ENCODE measurements at regions not wholly inside any gene's neighbourhood (a gene's known extent, or its start where the extent isn't known, plus 50 kb on each side); places are given as distances from the start of the nearest gene placed in this dataset.

DNA sequence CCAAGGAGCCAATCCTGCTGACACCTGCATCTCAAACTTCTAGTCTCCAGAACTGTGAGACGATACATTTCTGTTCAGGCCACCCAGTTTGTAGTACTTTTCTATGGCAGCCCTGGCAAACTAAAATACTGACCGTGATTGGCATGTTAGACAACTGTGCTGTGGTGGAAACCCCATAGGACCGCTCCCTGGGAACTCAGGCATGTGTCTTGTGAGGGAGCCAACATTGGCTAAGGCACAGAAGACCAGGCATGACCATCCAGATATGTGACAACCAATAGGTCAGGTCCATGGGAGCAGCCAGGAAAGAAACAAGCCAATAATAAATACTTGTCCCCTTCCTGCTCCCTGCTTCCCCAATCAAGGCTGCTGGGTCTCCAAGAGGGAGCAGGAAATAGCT lies 101.4 kb upstream of the MPDZ start:
- Histone ChIP-seq H3K27me3 (replicated peaks; ENCODE audit: control insufficient read depth, insufficient read depth, low read length) (no peaks in the 10 kb centered on the region), H3K4me3 (replicated peaks; ENCODE audit: low read depth, low read length) (no peak overlapping the region), H3K36me3 (ENCODE audit: control insufficient read depth, insufficient read depth, low read length) (no peaks in the 10 kb centered on the region)
- no peak for TF ChIP-seq CTCF (IDR thresholded peaks at IDR 0.05; ENCODE audit: insufficient read depth, low read length, poor library complexity, severe bottlenecking)
- DNase-seq (ENCODE audit: extremely low read depth, insufficient read length): no peak

- no peak for DNase-seq (ENCODE audit: extremely low read depth, insufficient read length)
- Histone ChIP-seq H3K27me3 (replicated peaks; ENCODE audit: control insufficient read depth, insufficient read depth, low read length) (no peaks in the 10 kb centered on the region), H3K36me3 (ENCODE audit: control insufficient read depth, insufficient read depth, low read length) (no peaks in the 10 kb centered on the region), H3K4me3 (replicated peaks; ENCODE audit: low read depth, low read length) (no peak overlapping the region)
- no peak for TF ChIP-seq CTCF (IDR thresholded peaks at IDR 0.05; ENCODE audit: insufficient read depth, low read length, poor library complexity, severe bottlenecking)
These were observed 98.7 kb upstream of the MPDZ start for GRCh38 chr9:13378154-13378553.

DNA sequence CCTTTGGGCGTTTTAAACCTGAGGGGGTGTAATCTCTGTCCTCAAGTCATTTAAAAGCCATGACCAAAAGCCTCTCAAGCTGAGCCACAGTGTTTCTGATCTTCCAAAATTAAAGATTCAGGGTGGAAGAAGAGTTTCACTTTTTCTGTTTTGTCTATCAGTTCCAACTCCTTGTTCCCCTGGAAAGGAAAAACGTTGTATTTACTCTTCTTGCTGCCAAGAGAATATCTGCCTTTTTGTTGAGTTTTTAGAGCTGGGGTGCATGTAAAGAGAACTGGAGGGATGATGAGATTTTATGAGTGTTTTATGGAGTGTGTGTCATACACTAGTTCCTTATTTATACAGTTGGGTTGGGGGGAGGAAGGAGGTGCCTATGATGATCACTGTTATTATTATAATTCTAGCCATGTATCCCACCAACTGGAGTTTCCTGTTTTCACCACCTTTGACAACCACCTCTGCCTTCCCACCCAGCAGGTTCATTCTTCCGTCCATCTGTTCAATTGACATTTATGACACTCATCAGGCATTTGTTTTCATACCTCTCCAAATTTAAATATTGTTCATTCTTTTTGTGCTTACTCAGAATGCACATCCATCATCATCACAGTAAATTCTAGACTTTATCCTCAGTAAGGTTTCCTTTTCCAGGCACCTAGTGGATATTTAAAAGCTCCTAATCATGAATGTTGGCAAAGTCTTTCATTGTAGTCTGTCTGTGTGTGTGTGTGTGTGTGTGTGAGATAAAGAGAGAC lies 97.9 kb upstream of the MPDZ start:
- no peaks in the 10 kb centered on the region for H3K36me3 ChIP-seq (ENCODE audit: control insufficient read depth, insufficient read depth, low read length)
- no peak for TF ChIP-seq CTCF (IDR thresholded peaks at IDR 0.05; ENCODE audit: insufficient read depth, low read length, poor library complexity, severe bottlenecking)
- DNase-seq (ENCODE audit: extremely low read depth, insufficient read length): no peak
- H3K4me3 ChIP-seq (replicated peaks; ENCODE audit: low read depth, low read length): no peak overlapping the region
- no peaks in the 10 kb centered on the region for H3K27me3 ChIP-seq (replicated peaks; ENCODE audit: control insufficient read depth, insufficient read depth, low read length)

DNA sequence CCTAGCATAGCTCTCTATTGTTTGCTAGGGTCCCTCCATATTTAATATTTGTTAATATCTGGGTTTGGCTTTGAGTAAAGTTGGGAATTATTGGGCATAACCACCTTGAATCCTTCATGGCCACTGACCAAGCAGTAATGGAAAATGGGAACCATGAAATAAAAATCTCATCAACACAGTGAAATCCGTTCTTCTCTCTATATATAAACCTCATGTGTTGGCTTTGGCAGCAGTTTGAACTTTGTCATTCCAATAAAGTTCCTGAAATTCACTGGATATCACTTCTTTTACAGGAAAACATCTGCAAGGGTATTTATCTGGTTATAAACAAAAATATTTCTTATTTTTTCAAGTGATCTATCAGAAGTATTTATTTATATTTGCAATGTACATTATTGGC lies 93.0 kb upstream of the MPDZ start:
- no peak overlapping the region for H3K4me3 ChIP-seq (replicated peaks; ENCODE audit: low read depth, low read length)
- H3K27me3 ChIP-seq (replicated peaks; ENCODE audit: control insufficient read depth, insufficient read depth, low read length): no peaks in the 10 kb centered on the region
- no peak for DNase-seq (ENCODE audit: extremely low read depth, insufficient read length)
- no peak for TF ChIP-seq CTCF (IDR thresholded peaks at IDR 0.05; ENCODE audit: insufficient read depth, low read length, poor library complexity, severe bottlenecking)
- H3K36me3 ChIP-seq (ENCODE audit: control insufficient read depth, insufficient read depth, low read length): no peaks in the 10 kb centered on the region

DNA sequence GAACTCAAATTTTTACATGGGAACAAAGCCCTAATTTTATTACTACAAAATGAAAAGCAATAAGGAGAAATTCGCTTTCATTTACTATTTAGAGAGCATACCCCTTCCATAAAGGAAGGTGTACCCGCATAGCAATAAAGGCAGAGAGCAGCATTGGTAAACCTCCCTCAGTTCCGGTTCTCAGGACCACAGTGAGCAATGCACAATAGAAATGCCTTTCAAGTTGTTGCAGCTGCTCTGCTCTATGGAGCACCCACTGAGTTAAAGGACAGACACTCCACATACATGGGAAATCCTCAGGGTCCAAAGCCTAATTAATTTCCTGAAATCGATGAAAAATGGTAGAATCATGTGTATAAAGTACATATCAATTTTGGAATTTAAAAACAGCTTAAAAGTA lies 89.9 kb upstream of the MPDZ start:
- H3K36me3 ChIP-seq (ENCODE audit: control insufficient read depth, insufficient read depth, low read length): no peaks in the 10 kb centered on the region
- DNase-seq (ENCODE audit: extremely low read depth, insufficient read length): no peak

More for the DNA sequence above, 89.9 kb upstream of the MPDZ start:
- H3K4me3 ChIP-seq (replicated peaks; ENCODE audit: low read depth, low read length): no peak overlapping the region
- TF ChIP-seq CTCF (IDR thresholded peaks at IDR 0.05; ENCODE audit: insufficient read depth, low read length, poor library complexity, severe bottlenecking): no peak
- no peaks in the 10 kb centered on the region for H3K27me3 ChIP-seq (replicated peaks; ENCODE audit: control insufficient read depth, insufficient read depth, low read length)
